ENCODE measurements at regions not wholly inside any gene's neighbourhood (a gene's known extent, or its start where the extent isn't known, plus 50 kb on each side); places are given as distances from the start of the nearest gene placed in this dataset.

- Histone ChIP-seq H3K27me3 (no peaks in the 10 kb centered on the region), H3K36me3 (no peaks in the 10 kb centered on the region), H3K4me3 (no peak overlapping the region), H3K9me3 (no peaks in the 10 kb centered on the region), H3K4me1 (no peaks in the 10 kb centered on the region), H3K27ac (no peak overlapping the region)
- intact Hi-C loops (cut with DNase I), result no loop called here
- TF ChIP-seq POLR2AphosphoS5 (IDR thresholded peaks at IDR 0.05), result no peak
- TF ChIP-seq EP300 (IDR thresholded peaks at IDR 0.05), result no peak
- no peak for TF ChIP-seq POLR2A (IDR thresholded peaks at IDR 0.05)
- TF ChIP-seq CTCF (IDR thresholded peaks at IDR 0.05), result no peak
- DNase-seq, result no peak
- 41 to 99% methylated on average over 1 of the region's 1 CpG for WGBS, 2 donors
These were observed 705.2 kb upstream of the LINC00305 start for GRCh38 chr18:64854112-64854511.

- Histone ChIP-seq H3K27ac (no peak overlapping the region), H3K4me1 (no peaks in the 10 kb centered on the region), H3K9me3 (peaks cover 0 to under 1% (median 0%) of the 10 kb centered on the region in 4 donors), H3K4me3 (no peak overlapping the region), H3K27me3 (no peaks in the 10 kb centered on the region), H3K36me3 (no peaks in the 10 kb centered on the region)
- 78 to 89% methylated on average over 5 of the region's 5 CpGs for WGBS, 2 donors
- intact Hi-C loops (cut with DNase I), result no loop called here
- TF ChIP-seq EP300 (IDR thresholded peaks at IDR 0.05), result no peak
- no peak for TF ChIP-seq POLR2AphosphoS5 (IDR thresholded peaks at IDR 0.05)
- no peak for TF ChIP-seq CTCF (IDR thresholded peaks at IDR 0.05)
- TF ChIP-seq POLR2A (IDR thresholded peaks at IDR 0.05), result no peak
- DNase-seq, result no peak
These were observed 703.4 kb upstream of the LINC00305 start for GRCh38 chr18:64852281-64852680.

- H3K27ac ChIP-seq, result no peak overlapping the region
- DNase-seq, result no peak
- intact Hi-C loops (cut with DNase I), result no loop called here
- H3K27me3 ChIP-seq, result no peaks in the 10 kb centered on the region
- no peak for TF ChIP-seq POLR2A (IDR thresholded peaks at IDR 0.05)
- no peak for TF ChIP-seq CTCF (IDR thresholded peaks at IDR 0.05)
- TF ChIP-seq POLR2AphosphoS5 (IDR thresholded peaks at IDR 0.05), result no peak
- no peak for TF ChIP-seq EP300 (IDR thresholded peaks at IDR 0.05)
- H3K4me3 ChIP-seq, result no peak overlapping the region
- WGBS, 2 donors, result 90 to 91% methylated on average over 6 of the region's 6 CpGs
- no peaks in the 10 kb centered on the region for H3K4me1 ChIP-seq
- peaks cover 0 to 2% (median 0%) of the 10 kb centered on the region in 4 donors for H3K9me3 ChIP-seq
- no peaks in the 10 kb centered on the region for H3K36me3 ChIP-seq
These were observed 702.8 kb upstream of the LINC00305 start for GRCh38 chr18:64851726-64852125.

- TF ChIP-seq POLR2A (IDR thresholded peaks at IDR 0.05) (no peak), CTCF (IDR thresholded peaks at IDR 0.05) (no peak), POLR2AphosphoS5 (IDR thresholded peaks at IDR 0.05) (no peak), EP300 (IDR thresholded peaks at IDR 0.05) (no peak)
- Histone ChIP-seq H3K27ac (no peak overlapping the region), H3K9me3 (peaks cover 0 to 2% (median 0%) of the 10 kb centered on the region in 4 donors), H3K4me3 (no peak overlapping the region), H3K4me1 (no peaks in the 10 kb centered on the region), H3K36me3 (no peaks in the 10 kb centered on the region), H3K27me3 (no peaks in the 10 kb centered on the region)
- DNase-seq, result no peak
- intact Hi-C loops (cut with DNase I), result no loop called here
- 83 to 91% methylated on average over 1 of the region's 1 CpG for WGBS, 2 donors
These were observed 701.9 kb upstream of the LINC00305 start for GRCh38 chr18:64850791-64851190.
